HCT116 (cell line): ENCODE measurements at regions not wholly inside any gene's neighbourhood (a gene's known extent, or its start where the extent isn't known, plus 50 kb on each side); places are given as distances from the start of the nearest gene placed in this dataset.
A peak's percentile ranks its signal among the peaks of the same experiment; 100 is the strongest.

Source experiments
- ATAC-seq: fragments of 200-7000 bp; cut with Tn5 transposase; 2 replicates; pipeline ENCODE4 v1.9.1; 2020; ENCODE audit warnings: mild to moderate bottlenecking, moderate library complexity
- BruUV-seq: library from RNA; stranded (reverse); fragments of 400-500 nt; replicated peaks from 2 replicates; lab custom pipeline; 2021; lab: Mats Ljungman, UMichigan
- CTCF ChIA-PET: fragments of 300-600 bp; sonication (Branson Sonifier 250); formaldehyde crosslinking; loops from one replicate; lab custom pipeline; 2021; ENCODE audit warnings: antibody characterized with exemption; lab: Charles Lee
- POLR2A ChIA-PET: fragments of 300-600, 350-600 bp; sonication (Branson Sonifier 250); formaldehyde crosslinking; loops from one replicate; lab custom pipeline; 2021; ENCODE audit warnings: antibody characterized with exemption; lab: Charles Lee
- RAD21 ChIA-PET, 2 experiments: fragments of 300-600 bp; sonication (Branson Sonifier 250); formaldehyde crosslinking; loops; one replicate each; lab custom pipeline; 2023; ENCODE audit warnings: low total read pairs in 2 of 2; ENCODE audit not compliant: uncharacterized antibody in 2 of 2, unreplicated experiment in 2 of 2, low non-redundant PET in 1 of 2; lab: Charles Lee
- DNase-seq: peaks from one replicate; pipeline ENCODE4 v3.0.0-alpha.2; 2010; ENCODE audit warnings: low read depth, low spot score
- H2AFZ ChIP-seq: fragments of 200-600 bp; shearing (Covaris generic), sonication (generic); 2 replicates; pipeline ENCODE4 v1.6.1; 2017; ENCODE audit warnings: low read depth, mixed run types, mixed read lengths, antibody characterized with exemption, low read length; ENCODE audit not compliant: poor library complexity, severe bottlenecking
- H3K27ac ChIP-seq: 2 replicates; pipeline ENCODE4 v1.5.1; 2012; ENCODE audit warnings: low read depth, low read length
- H3K27me3 ChIP-seq: fragments of 200-600 bp; sonication (generic); 2 replicates; pipeline ENCODE4 v1.6.1; 2016; ENCODE audit warnings: mixed run types, low read length, mixed read lengths; ENCODE audit not compliant: insufficient read depth
- H3K36me3 ChIP-seq, 2 experiments: fragments of 200-500 bp in 1 of 2; fragments of 200-600 bp in 1 of 2; sonication (Bioruptor generic) in 1 of 2; sonication (generic) in 1 of 2; 2 replicates each; pipeline versions ENCODE4 v1.5.1 to v1.6.1; 2014 to 2016; ENCODE audit warnings: low read length in 2 of 2, inconsistent platforms in 1 of 2, mixed read lengths in 1 of 2, mixed run types in 1 of 2; ENCODE audit not compliant: insufficient read depth in 2 of 2, control insufficient read depth in 1 of 2
- H3K4me1 ChIP-seq, 2 experiments: fragments of 200-600 bp in 1 of 2; sonication (generic) in 1 of 2; 2 replicates each; pipeline versions ENCODE4 v1.5.1 to v1.6.1; 2012 to 2017; ENCODE audit warnings: low read length in 2 of 2, inconsistent platforms in 1 of 2, mild to moderate bottlenecking in 1 of 2, mixed read lengths in 1 of 2, mixed run types in 1 of 2, moderate library complexity in 1 of 2; ENCODE audit not compliant: insufficient read depth in 2 of 2, control insufficient read depth in 1 of 2
- H3K4me2 ChIP-seq: fragments of 200-600 bp; sonication (generic); 2 replicates; pipeline ENCODE4 v1.6.1; 2017; ENCODE audit warnings: mixed run types, low read length, mixed read lengths
- H3K4me3 ChIP-seq, 2 experiments: fragments of 200-600 bp in 1 of 2; sonication (generic) in 1 of 2; replicated peaks in 1 of 2; 2 replicates each; pipeline ENCODE4 v1.5.1; 2011 to 2016; ENCODE audit warnings: low read length in 2 of 2, control low read depth in 1 of 2, low read depth in 1 of 2, mild to moderate bottlenecking in 1 of 2, mixed read lengths in 1 of 2, mixed run types in 1 of 2
- H3K79me2 ChIP-seq: fragments of 200-600 bp; sonication (generic); 2 replicates; pipeline ENCODE4 v1.6.1; 2017; ENCODE audit warnings: mild to moderate bottlenecking, mixed run types, low read length, moderate library complexity, mixed read lengths; ENCODE audit not compliant: insufficient read depth
- H3K9ac ChIP-seq: fragments of 200-600 bp; sonication (generic); 2 replicates; pipeline ENCODE4 v1.6.1; 2016; ENCODE audit warnings: low read length, mixed read lengths
- H3K9me2 ChIP-seq: fragments of 200-600 bp; sonication (generic), shearing (Covaris generic); 2 replicates; pipeline ENCODE4 v1.6.1; 2017; ENCODE audit warnings: mixed run types, mild to moderate bottlenecking, moderate library complexity; ENCODE audit not compliant: insufficient read depth
- H3K9me3 ChIP-seq, 2 experiments: fragments of 200-500 bp in 1 of 2; fragments of 200-600 bp in 1 of 2; sonication (Bioruptor generic) in 1 of 2; sonication (generic) in 1 of 2; 2 replicates each; pipeline ENCODE4 v1.6.1; 2014 to 2017; ENCODE audit warnings: low read length in 2 of 2, mixed read lengths in 2 of 2, inconsistent platforms in 1 of 2, low read depth in 1 of 2, mild to moderate bottlenecking in 1 of 2, mixed run types in 1 of 2, moderate library complexity in 1 of 2; ENCODE audit not compliant: control insufficient read depth in 1 of 2, insufficient read depth in 1 of 2
- H4K20me1 ChIP-seq: fragments of 200-600 bp; sonication (generic), shearing (Covaris generic); 2 replicates; pipeline ENCODE4 v1.6.1; 2017; ENCODE audit warnings: mixed run types, mild to moderate bottlenecking, moderate library complexity; ENCODE audit not compliant: insufficient read depth
- EGR1 ChIP-seq: IDR thresholded peaks from 2 replicates; pipeline ENCODE4 v1.6.1; 2012; ENCODE audit warnings: low read depth
- EZH2 ChIP-seq: fragments of 200-600 bp; sonication (generic); IDR thresholded peaks from 2 replicates; pipeline ENCODE4 v1.6.1; 2017; ENCODE audit warnings: antibody characterized with exemption, mixed run types
- FOSL1 ChIP-seq: IDR thresholded peaks from 2 replicates; pipeline ENCODE4 v1.6.1; 2012; ENCODE audit warnings: low read depth
- POLR2A ChIP-seq: IDR thresholded peaks from 2 replicates; pipeline ENCODE4 v1.7.0; 2011; ENCODE audit warnings: borderline replicate concordance; ENCODE audit not compliant: insufficient read depth, insufficient read length; ENCODE audit errors: extremely low read depth
- RAD21 ChIP-seq: IDR thresholded peaks from 2 replicates; pipeline ENCODE4 v1.6.1; 2012; ENCODE audit warnings: low read depth, mild to moderate bottlenecking
- SIN3A ChIP-seq: IDR thresholded peaks from 2 replicates; pipeline ENCODE4 v1.6.1; 2012; ENCODE audit warnings: low read depth
- SP1 ChIP-seq: IDR thresholded peaks from 2 replicates; pipeline ENCODE4 v1.6.1; 2012; ENCODE audit warnings: low read depth
- TCF7L2 ChIP-seq: IDR thresholded peaks from 2 replicates; pipeline ENCODE4 v1.7.0; 2011; ENCODE audit warnings: borderline replicate concordance, inconsistent platforms; ENCODE audit not compliant: insufficient read depth, insufficient read length; ENCODE audit errors: extremely low read depth
- YY1 ChIP-seq: IDR thresholded peaks from 2 replicates; pipeline ENCODE4 v1.6.1; 2011; ENCODE audit warnings: low read length, low read depth, moderate library complexity, mild to moderate bottlenecking; ENCODE audit not compliant: insufficient replicate concordance; ENCODE audit errors: extremely low read depth
- ZBTB33 ChIP-seq: IDR thresholded peaks from 2 replicates; pipeline ENCODE4 v1.6.1; 2011; ENCODE audit warnings: mild to moderate bottlenecking, low read length, moderate library complexity; ENCODE audit not compliant: insufficient replicate concordance; ENCODE audit errors: extremely low read depth
- ZFX ChIP-seq: fragments of 450-650 bp; IDR thresholded peaks from 2 replicates; pipeline ENCODE4 v1.6.1; 2017
- intact Hi-C: fragments of 100-400 bp; cut with micrococcal nuclease; formaldehyde crosslinking; loops from 2 replicates; pipeline ENCODE4 v1.10.0; 2022
- TF ChIP-seq, protein P1 (sequence below), 3 experiments: fragments of 200-600 bp in 1 of 3; sonication (generic) in 1 of 3; IDR thresholded peaks in 2 of 3; conservative IDR thresholded peaks in 1 of 3; 2 replicates each; pipeline ENCODE4 v1.5.1; 2012 to 2017; ENCODE audit warnings: low read depth in 2 of 3, low read length in 2 of 3, antibody characterized with exemption in 1 of 3, borderline replicate concordance in 1 of 3, control low read depth in 1 of 3, mild to moderate bottlenecking in 1 of 3, mixed read lengths in 1 of 3, mixed run types in 1 of 3, moderate library complexity in 1 of 3; ENCODE audit not compliant: insufficient read depth in 1 of 3

DNA sequence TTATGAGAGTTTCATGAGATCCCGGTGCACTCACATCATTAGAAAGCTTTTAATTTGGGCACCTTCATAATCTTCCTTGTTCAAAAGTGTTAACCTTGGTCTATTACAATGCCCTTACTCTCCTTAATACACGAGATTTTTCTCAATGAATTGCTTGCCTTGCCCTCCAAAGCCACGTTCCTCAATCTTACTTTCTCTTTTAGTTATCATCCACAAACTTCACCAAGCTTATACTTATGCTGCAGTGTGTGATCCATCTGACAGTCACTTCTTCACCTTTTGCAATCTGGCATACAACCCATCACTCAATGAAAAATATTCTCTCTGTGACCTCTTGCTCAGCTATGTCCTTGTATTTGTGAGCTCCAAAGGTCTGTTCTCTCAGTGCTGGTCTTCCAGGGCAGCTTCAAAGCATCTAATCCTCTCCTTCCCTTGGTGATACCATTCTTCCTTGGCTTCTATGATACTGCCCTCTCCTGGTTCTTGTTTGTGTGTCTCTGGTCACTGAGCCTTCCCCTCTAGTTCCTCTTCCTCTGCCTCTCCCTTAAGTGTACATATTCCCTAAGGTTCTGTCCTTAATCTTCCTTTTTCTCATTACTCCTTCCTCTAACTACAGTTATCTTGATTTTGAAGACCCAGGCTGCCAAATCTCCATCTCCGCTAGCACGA, 202.2 kb upstream of the STARD13 start:
- Histone ChIP-seq H3K9me2 (no peaks in the 10 kb centered on the region), H3K4me1 (no peaks in the 10 kb centered on the region), H3K9me3 (no peaks in the 10 kb centered on the region; a peak in 1 of 4 replicates), H3K36me3 (no peaks in the 10 kb centered on the region), H3K27me3 (no peaks in the 10 kb centered on the region), H3K9ac (no peak overlapping the region), H3K79me2 (no peaks in the 10 kb centered on the region), H3K4me2 (no peak overlapping the region), H4K20me1 (no peaks in the 10 kb centered on the region), H3K27ac (no peak overlapping the region), H3K4me3 (no peak overlapping the region), H2AFZ (no peak overlapping the region)
- CTCF ChIA-PET = interaction anchor here (0.7 to 1.6 kb wide), 6 partner anchors 38 to 376 kb away, joined by 3 to 7 read pairs (median 4); no protein-coding TSS in a partner anchor
- ATAC-seq (peak; percentile 72), DNase-seq (no peak)
- TF ChIP-seq RAD21 = peak; percentile 36; the same call in 1 of the 2 replicates
- no peak for TF ChIP-seq EGR1
- TF ChIP-seq, protein P1, sequence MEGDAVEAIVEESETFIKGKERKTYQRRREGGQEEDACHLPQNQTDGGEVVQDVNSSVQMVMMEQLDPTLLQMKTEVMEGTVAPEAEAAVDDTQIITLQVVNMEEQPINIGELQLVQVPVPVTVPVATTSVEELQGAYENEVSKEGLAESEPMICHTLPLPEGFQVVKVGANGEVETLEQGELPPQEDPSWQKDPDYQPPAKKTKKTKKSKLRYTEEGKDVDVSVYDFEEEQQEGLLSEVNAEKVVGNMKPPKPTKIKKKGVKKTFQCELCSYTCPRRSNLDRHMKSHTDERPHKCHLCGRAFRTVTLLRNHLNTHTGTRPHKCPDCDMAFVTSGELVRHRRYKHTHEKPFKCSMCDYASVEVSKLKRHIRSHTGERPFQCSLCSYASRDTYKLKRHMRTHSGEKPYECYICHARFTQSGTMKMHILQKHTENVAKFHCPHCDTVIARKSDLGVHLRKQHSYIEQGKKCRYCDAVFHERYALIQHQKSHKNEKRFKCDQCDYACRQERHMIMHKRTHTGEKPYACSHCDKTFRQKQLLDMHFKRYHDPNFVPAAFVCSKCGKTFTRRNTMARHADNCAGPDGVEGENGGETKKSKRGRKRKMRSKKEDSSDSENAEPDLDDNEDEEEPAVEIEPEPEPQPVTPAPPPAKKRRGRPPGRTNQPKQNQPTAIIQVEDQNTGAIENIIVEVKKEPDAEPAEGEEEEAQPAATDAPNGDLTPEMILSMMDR (IDR thresholded peaks at IDR 0.05 in 2 of 3, conservative IDR thresholded peaks at IDR 0.05 in 1 of 3; ENCODE audit: borderline replicate concordance in 1 of 3, insufficient read depth in 1 of 3, low read depth in 2 of 3, low read length in 2 of 3) = peak; percentile 9 to 28 (median 22); a peak in 3 of 6 replicates
- RAD21 ChIA-PET = interaction anchor here in 1 of 2 experiments (1.0 kb wide), 1 partner anchor 259 kb away, joined by 3 read pairs; no protein-coding TSS in a partner anchor
- no TSS peak for BruUV-seq
- intact Hi-C loops = no loop called here
- POLR2A ChIA-PET = no interaction called here

DNA sequence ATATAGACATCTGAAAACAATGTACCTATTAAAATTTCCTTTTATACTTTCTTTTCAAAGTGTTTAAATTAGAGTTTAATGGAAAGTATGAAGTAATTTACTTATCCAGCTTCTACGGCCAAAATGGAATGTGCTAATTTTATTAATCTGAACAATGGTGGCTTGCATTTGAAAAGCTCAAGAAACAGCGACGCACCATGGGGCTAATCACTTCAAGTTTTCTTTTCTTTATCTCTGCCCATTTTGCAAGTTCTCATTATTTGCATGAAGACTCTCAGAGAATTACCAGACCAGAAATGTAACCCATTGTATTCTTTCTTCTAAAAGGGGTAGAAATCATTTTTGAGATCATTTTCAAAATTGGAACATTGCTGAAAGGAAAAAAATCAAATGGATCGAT, 204.0 kb upstream of the STARD13 start:
- ATAC-seq = no peak
- peaks cover 6 to 10% of the 10 kb centered on the region in 2 experiments for H3K4me1 ChIP-seq
- no peak overlapping the region for H3K4me3 ChIP-seq
- no peaks in the 10 kb centered on the region for H3K79me2 ChIP-seq
- H3K27ac ChIP-seq = no peak overlapping the region
- no peaks in the 10 kb centered on the region for H3K36me3 ChIP-seq
- H4K20me1 ChIP-seq = no peaks in the 10 kb centered on the region
- no peaks in the 10 kb centered on the region for H3K9me3 ChIP-seq
- POLR2A ChIA-PET = no interaction called here
- DNase-seq = no peak
- intact Hi-C loops = no loop called here
- no TSS peak for BruUV-seq
- no peak overlapping the region for H3K4me2 ChIP-seq
- RAD21 ChIA-PET = no interaction called here
- H2AFZ ChIP-seq = no peak overlapping the region
- H3K9ac ChIP-seq = no peak overlapping the region
- CTCF ChIA-PET = no interaction called here
- H3K27me3 ChIP-seq = no peaks in the 10 kb centered on the region
- no peaks in the 10 kb centered on the region; the same call in 1 of the 2 replicates for H3K9me2 ChIP-seq
- TF ChIP-seq, protein P1 (IDR thresholded peaks at IDR 0.05 in 2 of 3, conservative IDR thresholded peaks at IDR 0.05 in 1 of 3; ENCODE audit: borderline replicate concordance in 1 of 3, insufficient read depth in 1 of 3, low read depth in 2 of 3, low read length in 2 of 3) = no peak
- no peak for TF ChIP-seq SP1
- TF ChIP-seq SIN3A = no peak
- TF ChIP-seq TCF7L2 = no peak
- TF ChIP-seq EZH2 = no peak
- TF ChIP-seq YY1 = no peak
- TF ChIP-seq POLR2A = no peak
- no peak for TF ChIP-seq FOSL1
- TF ChIP-seq ZFX = no peak
- TF ChIP-seq ZBTB33 = no peak
